GM12874 (cell line): ENCODE measurements at regions not wholly inside any gene's neighbourhood (a gene's known extent, or its start where the extent isn't known, plus 50 kb on each side); places are given as distances from the start of the nearest gene placed in this dataset.

Source experiments
- TF ChIP-seq, protein P1 (sequence below): IDR thresholded peaks from 2 replicates; pipeline ENCODE4 v1.5.1; 2011; ENCODE audit warnings: low read depth, mild to moderate bottlenecking, control low read depth, low read length, moderate library complexity; ENCODE audit not compliant: insufficient read depth

GRCh38 chr15:37485056-37485455 is 384.7 kb upstream of the MEIS2 start:
- TF ChIP-seq, protein P1, sequence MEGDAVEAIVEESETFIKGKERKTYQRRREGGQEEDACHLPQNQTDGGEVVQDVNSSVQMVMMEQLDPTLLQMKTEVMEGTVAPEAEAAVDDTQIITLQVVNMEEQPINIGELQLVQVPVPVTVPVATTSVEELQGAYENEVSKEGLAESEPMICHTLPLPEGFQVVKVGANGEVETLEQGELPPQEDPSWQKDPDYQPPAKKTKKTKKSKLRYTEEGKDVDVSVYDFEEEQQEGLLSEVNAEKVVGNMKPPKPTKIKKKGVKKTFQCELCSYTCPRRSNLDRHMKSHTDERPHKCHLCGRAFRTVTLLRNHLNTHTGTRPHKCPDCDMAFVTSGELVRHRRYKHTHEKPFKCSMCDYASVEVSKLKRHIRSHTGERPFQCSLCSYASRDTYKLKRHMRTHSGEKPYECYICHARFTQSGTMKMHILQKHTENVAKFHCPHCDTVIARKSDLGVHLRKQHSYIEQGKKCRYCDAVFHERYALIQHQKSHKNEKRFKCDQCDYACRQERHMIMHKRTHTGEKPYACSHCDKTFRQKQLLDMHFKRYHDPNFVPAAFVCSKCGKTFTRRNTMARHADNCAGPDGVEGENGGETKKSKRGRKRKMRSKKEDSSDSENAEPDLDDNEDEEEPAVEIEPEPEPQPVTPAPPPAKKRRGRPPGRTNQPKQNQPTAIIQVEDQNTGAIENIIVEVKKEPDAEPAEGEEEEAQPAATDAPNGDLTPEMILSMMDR, result no peak

DNA sequence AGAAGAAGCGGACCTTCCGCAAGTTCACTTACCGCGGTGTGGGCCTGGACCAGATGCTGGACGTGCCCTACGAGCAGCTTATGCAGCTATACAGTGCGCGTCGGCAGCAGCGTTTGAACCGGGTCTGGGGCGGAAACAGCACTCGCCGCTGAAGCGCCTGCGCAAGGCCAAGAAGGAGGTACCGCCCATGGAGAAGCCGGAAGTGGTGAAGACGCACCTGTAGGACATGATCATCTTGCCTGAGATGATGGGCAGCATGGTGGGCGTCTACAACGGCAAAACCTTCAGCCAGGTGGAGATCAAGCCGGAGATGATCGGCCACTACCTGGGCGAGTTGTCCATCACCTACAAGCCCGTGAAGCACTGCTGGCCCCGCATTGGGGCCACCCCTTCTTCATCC is 390.4 kb upstream of the MEIS2 start:
- TF ChIP-seq, protein P1, result no peak

DNA sequence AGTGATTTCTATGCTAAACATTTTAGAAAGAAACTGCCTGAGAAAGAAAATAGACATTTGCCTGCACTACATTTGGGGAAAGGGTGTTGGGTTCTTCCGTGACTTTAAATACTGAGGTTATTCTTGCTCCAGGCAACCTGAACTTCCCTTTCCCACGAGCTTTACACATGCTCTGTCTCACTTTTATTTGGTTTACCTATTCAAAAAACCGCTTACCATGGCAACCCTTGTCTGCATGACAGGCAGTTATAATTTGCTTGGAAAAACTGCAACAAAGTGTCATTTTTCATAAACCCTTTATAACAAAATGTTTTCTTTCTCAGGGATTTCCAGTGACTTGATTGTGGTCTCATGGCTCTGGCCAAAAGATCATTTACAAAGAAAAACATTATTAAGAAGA is 416.3 kb upstream of the MEIS2 start:
- TF ChIP-seq, protein P1, result no peak

DNA sequence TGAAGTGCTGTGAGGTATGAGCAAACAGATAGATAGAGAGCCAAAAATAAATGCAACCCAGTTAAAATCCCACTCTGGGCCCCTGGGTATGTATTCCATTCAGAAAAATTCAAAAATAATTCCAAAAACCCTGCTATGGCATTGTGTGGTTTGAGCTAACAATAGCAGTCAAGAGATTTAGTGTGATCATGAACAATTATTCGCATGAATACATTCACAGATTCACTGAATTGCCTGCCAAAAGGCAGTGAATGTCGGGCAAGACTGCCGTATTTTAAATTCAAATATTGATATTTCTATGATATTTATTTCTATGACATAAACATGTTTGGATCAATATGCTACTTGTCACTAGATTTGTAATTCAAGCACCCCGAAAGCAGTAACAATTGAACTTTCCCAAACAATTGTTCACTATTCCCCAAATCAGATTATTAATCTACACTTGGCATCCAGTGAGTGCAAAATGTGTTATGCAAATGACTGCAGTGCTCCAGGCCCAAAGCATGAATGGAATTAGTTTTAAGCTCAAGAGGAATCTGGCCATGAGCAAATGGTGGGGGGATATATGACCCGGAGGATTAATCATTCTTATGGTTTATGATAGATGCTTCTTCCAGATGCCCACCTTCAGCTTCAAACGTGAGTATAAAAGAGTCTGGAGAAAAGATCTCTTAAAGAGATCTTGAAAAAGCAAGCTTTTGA is 417.0 kb upstream of the MEIS2 start:
- TF ChIP-seq, protein P1, result no peak

GRCh38 chr15:37518436-37518835 is 416.0 kb upstream of the TMCO5A start:
- TF ChIP-seq, protein P1, result no peak

DNA sequence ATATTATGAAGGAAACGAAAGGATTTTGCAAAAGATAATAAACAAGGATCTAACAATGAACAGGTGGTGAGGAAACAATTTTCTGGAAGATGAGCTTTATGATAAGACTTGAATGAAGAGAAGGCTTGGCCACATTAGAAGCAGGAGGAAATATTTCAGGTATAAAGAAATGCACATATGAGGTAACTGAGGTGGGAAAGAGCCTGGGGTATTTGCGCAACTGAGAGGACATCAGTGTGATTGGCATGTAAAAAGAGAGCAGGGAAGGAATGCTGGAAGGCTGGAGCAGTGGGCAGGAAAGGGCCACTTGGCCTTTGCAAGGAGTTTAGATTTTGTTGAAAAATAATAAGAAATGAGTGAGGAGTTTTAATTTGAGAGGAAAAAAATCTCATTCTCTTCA is 414.4 kb upstream of the TMCO5A start:
- TF ChIP-seq, protein P1, result no peak

GRCh38 chr15:37520882-37521281 is 413.6 kb upstream of the TMCO5A start:
- TF ChIP-seq, protein P1, result no peak
